NB4 (cell line): ENCODE measurements at regions not wholly inside any gene's neighbourhood (a gene's known extent, or its start where the extent isn't known, plus 50 kb on each side); places are given as distances from the start of the nearest gene placed in this dataset.

Experiments used
- DNase-seq: peaks from one replicate; pipeline ENCODE4 v3.0.0; 2010; ENCODE audit warnings: low read depth
- H3K4me3 ChIP-seq: one replicate; pipeline ENCODE4 v1.5.1; 2011; ENCODE audit warnings: mild to moderate bottlenecking, low read depth, low read length, moderate library complexity
- MYC ChIP-seq: IDR thresholded peaks from 2 replicates; pipeline ENCODE4 v1.6.1; 2011; ENCODE audit warnings: low read depth, low read length
- POLR2A ChIP-seq: IDR thresholded peaks from 2 replicates; pipeline ENCODE4 v1.6.1; 2011; ENCODE audit warnings: mild to moderate bottlenecking; ENCODE audit not compliant: insufficient read length; ENCODE audit errors: extremely low read depth
- TF ChIP-seq, protein P1 (sequence below): IDR thresholded peaks from 2 replicates; pipeline ENCODE4 v1.6.1; 2011; ENCODE audit warnings: low read depth, low read length
- TF ChIP-seq, protein P2 (sequence below): IDR thresholded peaks from one replicate; pipeline ENCODE4 v1.5.1; 2012; ENCODE audit warnings: low read depth, low read length

DNA sequence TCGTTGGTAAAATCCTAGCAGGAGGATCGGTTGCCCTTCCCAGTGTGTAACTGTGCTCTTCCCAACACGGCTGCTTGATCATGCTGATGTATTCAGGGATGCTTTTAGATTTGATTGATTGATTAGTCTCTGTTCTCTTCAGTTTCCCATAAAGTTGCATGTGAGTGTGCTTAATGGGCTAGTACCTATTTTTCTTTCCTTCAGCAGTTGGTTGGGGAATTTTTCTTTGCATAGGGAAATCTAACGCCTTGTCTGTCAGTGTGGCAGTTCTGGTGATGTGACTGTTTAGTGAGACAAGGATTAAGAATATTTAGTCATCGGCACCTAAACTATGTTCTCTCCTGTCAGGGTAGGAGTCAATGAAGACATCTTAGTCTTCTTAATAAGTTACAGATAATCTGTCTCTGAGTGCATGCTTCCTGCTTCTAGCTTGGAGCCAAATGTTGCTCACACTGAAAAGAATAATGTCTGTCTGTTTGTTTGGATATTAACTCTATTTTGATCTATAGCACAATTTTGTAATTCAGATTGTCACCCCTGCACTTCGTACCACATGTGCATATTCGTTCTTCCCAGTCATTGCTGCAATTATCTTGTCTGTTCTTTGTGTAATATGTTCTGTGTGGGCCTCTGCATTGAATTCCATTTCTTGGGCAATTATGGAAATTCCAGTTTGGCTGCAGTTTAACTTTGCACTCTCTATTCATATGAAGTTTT is 169.9 kb downstream of the EDN1 start:
- H3K4me3 ChIP-seq: no peak overlapping the region
- TF ChIP-seq, protein P1, sequence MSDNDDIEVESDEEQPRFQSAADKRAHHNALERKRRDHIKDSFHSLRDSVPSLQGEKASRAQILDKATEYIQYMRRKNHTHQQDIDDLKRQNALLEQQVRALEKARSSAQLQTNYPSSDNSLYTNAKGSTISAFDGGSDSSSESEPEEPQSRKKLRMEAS: no peak
- TF ChIP-seq MYC (no peak), POLR2A (no peak)
- TF ChIP-seq, protein P2, sequence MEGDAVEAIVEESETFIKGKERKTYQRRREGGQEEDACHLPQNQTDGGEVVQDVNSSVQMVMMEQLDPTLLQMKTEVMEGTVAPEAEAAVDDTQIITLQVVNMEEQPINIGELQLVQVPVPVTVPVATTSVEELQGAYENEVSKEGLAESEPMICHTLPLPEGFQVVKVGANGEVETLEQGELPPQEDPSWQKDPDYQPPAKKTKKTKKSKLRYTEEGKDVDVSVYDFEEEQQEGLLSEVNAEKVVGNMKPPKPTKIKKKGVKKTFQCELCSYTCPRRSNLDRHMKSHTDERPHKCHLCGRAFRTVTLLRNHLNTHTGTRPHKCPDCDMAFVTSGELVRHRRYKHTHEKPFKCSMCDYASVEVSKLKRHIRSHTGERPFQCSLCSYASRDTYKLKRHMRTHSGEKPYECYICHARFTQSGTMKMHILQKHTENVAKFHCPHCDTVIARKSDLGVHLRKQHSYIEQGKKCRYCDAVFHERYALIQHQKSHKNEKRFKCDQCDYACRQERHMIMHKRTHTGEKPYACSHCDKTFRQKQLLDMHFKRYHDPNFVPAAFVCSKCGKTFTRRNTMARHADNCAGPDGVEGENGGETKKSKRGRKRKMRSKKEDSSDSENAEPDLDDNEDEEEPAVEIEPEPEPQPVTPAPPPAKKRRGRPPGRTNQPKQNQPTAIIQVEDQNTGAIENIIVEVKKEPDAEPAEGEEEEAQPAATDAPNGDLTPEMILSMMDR: no peak
- no peak for DNase-seq

DNA sequence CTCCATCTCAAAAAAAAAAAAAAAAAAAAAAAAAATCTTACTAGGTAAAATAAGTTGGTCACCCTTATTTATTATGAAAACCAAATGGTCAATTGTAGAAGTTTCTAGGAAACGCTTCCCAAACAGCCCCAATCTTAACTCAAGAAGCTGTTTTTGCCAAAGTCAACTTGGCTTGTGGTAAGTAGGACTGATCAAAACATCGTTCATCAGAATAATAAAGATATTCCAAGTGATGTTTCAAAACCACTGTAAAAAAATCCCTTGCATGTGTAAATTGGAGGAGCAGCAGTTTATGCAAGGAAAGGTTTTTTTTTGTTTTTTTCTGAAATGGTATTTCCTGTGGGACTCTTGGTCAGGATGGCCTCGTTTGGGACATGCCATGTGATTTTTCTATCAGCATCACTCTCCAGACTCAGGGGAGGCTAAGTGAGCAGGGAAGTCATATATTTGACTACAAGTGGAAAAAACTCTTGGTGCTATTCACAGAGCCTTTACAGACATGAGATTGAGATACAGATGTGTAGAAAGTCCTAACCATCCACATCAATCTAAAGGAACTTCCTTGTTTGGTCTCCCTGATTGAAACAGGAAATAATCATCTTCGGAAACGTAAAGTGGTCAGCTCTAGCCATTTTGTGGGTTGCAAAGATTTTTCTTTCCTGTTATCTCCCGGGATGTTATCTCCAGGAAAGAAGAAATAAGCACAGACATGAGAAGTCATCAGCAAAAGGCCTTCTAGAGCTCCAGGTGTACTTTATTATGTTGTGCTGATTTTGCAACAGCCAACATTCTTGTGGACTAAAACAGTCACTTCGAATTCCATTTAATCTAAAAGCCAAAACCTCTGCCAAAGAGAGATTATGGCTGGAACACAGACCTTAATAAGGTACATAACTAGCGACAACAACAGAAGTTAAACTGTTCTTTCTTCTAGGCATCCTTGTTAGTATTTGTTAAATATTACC is 177.8 kb downstream of the EDN1 start:
- DNase-seq: no peak
- H3K4me3 ChIP-seq: no peak overlapping the region
- TF ChIP-seq, protein P1: no peak
- TF ChIP-seq, protein P2: no peak
- TF ChIP-seq MYC (no peak), POLR2A (no peak)

DNA sequence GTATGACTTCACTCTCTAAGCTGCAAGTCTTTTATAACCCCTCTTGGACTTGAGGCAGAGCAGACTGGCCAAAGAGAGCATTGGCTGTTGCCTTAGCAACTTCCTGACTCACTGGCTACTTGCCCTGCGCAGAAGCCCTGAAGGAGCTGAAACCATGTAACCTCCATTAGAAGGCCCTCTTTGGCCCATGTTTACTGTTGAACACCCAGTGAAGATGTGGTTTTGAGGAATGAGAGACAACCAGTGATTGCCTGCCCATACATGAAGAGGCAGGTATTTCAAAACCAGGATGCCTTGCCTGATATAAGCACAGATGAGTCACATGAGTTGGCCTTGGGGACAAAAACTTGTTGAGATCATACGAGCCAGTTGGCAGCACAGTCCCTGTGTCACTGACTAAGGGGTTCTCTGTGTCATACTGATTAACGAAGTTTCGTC is 182.5 kb downstream of the EDN1 start:
- DNase-seq: no peak
- no peak overlapping the region for H3K4me3 ChIP-seq
- TF ChIP-seq POLR2A: no peak

DNA sequence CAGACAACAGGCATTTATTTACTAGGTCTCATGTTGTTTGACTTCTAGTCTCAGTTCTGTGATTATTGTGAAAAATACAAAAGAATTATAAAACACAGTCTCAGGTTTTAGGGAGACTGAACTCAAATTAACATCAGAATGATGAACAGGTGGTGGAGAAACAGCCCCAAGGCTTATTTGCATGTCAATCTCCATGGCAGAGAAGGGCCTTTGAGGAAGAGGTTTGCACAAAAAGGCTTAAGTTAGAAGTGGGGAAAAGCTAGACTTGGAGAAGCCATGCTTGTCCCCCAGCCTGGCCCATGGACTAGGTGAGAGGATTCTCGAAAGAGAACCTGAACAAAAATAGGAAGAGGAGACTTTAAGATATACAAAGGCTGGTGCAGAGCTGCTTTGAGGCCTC is 183.3 kb downstream of the EDN1 start:
- DNase-seq: no peak
- TF ChIP-seq, protein P2: no peak
- TF ChIP-seq, protein P1: no peak
- TF ChIP-seq MYC (no peak), POLR2A (no peak)

DNA sequence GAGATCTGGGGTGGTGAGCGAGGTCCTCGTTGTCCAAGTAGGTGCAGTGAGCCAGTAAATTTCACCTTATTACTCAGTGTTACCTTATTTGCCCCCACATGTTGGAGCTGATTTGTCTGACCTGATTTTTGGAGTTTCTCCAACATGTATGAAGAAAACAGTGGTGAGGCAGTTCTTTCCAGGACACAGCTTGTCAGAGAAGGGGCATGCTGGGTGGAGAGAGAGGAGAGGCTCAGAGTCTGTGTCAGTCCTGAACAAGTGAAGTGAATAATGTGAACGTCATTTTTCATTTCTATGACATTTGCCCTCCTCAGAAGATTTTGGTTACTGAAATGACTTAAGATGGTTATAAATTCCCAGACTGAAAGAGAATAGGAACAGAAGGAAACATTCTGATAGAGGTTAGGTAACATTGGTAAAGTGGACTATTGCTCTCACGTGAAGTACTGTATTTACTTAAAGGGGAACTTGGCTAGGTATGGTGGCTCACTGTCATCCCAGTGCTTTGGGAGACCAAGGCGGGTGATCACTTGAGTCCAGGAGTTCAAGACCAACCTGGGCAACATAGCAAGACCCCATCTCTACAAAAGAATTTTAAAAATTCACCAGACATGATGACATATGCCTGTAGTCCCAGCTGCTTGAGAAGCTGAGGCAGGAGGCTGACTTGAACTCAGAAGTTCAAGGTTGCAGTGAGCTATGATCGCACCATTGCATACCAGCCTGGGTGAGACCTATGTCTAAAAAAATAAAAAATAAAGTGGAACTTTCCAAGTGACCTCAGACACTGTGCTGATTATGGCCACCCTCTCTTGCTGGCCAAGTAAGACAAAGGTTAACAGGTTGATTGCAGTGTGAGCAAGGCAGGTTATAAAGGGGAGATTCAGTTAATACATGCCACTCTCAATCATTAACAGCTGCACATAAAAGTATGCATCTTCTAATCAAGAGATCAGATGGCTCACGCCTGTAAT is 184.3 kb downstream of the EDN1 start:
- no peak for DNase-seq
- H3K4me3 ChIP-seq: no peak overlapping the region
- no peak for TF ChIP-seq MYC
- TF ChIP-seq, protein P2: no peak
- TF ChIP-seq POLR2A: no peak
- TF ChIP-seq, protein P1: no peak

More for the DNA sequence above, 183.3 kb downstream of the EDN1 start:
- H3K4me3 ChIP-seq: no peak overlapping the region
